Stimulated activated CD4-positive, alpha-beta T cell treated with anti-CD3 and anti-CD28 coated beads, Interleukin-12 subunit alpha, Interleukin-12 subunit beta, amount 100 ng/mL, for 48 hours (primary cell): ENCODE measurements at regions not wholly inside any gene's neighbourhood (a gene's known extent, or its start where the extent isn't known, plus 50 kb on each side); places are given as distances from the start of the nearest gene placed in this dataset.

Experiments
- DNase-seq, 3 donors: peaks; one replicate each; pipeline ENCODE4 v3.0.0-alpha.2; 2020; ENCODE audit warnings: low read depth in 2 of 3, low spot score in 1 of 3

- DNase-seq: no peak
Measured at GRCh38 chr9:126556560-126557250, 57.0 kb upstream of the LMX1B start.

GRCh38 chr9:126558051-126558665 is 55.6 kb upstream of the LMX1B start:
- peak; percentile 25 to 78 (median 42) for DNase-seq

- no peak for DNase-seq
Measured at GRCh38 chr9:126559296-126559695, 54.4 kb upstream of the LMX1B start.

GRCh38 chr9:126561582-126561981 is 52.1 kb upstream of the LMX1B start:
- DNase-seq: no peak

DNA sequence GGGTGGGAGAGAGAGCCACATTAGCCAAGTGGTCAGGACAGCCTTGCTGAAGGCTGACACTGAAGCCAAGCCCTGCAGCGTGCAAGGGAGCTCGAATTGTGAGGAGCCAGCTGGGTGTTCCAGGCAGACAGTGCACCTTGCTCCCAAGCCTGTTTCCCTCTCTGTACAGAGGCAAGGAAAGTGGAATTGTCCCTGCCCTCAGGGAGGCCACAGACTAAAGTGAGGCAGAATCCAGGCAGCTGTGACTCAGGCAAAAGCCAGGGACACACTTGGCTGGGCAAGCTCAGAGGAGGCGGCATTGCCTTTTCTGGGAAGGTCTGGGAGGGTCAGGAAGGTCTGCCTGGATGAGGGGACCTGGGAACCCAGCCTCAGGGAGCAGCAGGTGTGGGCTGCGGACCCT is 50.2 kb upstream of the LMX1B start:
- DNase-seq: no peak
